Spleen (tissue), 11 donors: ENCODE measurements at regions not wholly inside any gene's neighbourhood (a gene's known extent, or its start where the extent isn't known, plus 50 kb on each side); places are given as distances from the start of the nearest gene placed in this dataset.

Source experiments
- DNase-seq: peaks from one replicate; pipeline ENCODE4 v3.0.0-alpha.2; 2020
- H3K27ac ChIP-seq, 8 donors: fragments of 200-600 bp; sonication (generic) in 7 of 8; 1 replicate in 4 of 8; 2 replicates in 4 of 8; pipeline versions ENCODE4 v1.5.0 to v1.8.0; 2016 to 2021; ENCODE audit warnings: inconsistent platforms in 4 of 8, mild to moderate bottlenecking in 4 of 8, moderate library complexity in 1 of 8
- H3K27me3 ChIP-seq, 7 donors: fragments of 200-600 bp; sonication (generic) in 6 of 7; replicated peaks in 1 of 7; 1 replicate in 4 of 7; 2 replicates in 3 of 7; pipeline versions ENCODE4 v1.5.0 to v1.8.0; 2016 to 2021; ENCODE audit warnings: inconsistent platforms in 3 of 7, mild to moderate bottlenecking in 1 of 7
- H3K36me3 ChIP-seq, 6 donors: fragments of 200-600 bp; sonication (generic) in 5 of 6; 1 replicate in 4 of 6; 2 replicates in 2 of 6; pipeline versions ENCODE4 v1.5.0 to v1.8.0; 2016 to 2021; ENCODE audit warnings: inconsistent platforms in 2 of 6
- H3K4me1 ChIP-seq, 6 donors: fragments of 200-600 bp; sonication (generic) in 5 of 6; 1 replicate in 3 of 6; 2 replicates in 3 of 6; pipeline versions ENCODE4 v1.5.0 to v1.8.0; 2016 to 2021; ENCODE audit warnings: inconsistent platforms in 3 of 6
- H3K4me3 ChIP-seq, 8 donors: fragments of 200-600 bp; sonication (generic) in 7 of 8; 1 replicate in 4 of 8; 2 replicates in 4 of 8; pipeline versions ENCODE4 v1.5.0 to v1.8.0; 2016 to 2021; ENCODE audit warnings: inconsistent platforms in 4 of 8, mild to moderate bottlenecking in 4 of 8, moderate library complexity in 2 of 8
- H3K9me3 ChIP-seq, 8 donors: fragments of 200-600 bp; sonication (generic) in 7 of 8; 1 replicate in 4 of 8; 2 replicates in 4 of 8; pipeline versions ENCODE4 v1.5.0 to v1.8.0; 2016 to 2021; ENCODE audit warnings: inconsistent platforms in 4 of 8
- POLR2A ChIP-seq, 3 donors: fragments of 450-650 bp; IDR thresholded peaks; one replicate each; pipeline ENCODE4 v1.5.1; 2017; ENCODE audit warnings: antibody characterized with exemption in 3 of 3, mild to moderate bottlenecking in 1 of 3
- POLR2AphosphoS5 ChIP-seq, 3 donors: sonication (generic); formaldehyde crosslinking; IDR thresholded peaks; one replicate each; pipeline ENCODE4 v1.5.1; 2017; ENCODE audit warnings: antibody characterized with exemption in 3 of 3
- WGBS, 5 donors: extraction: QIAGEN DNeasy Blood & Tissue Kit in 3 of 5; methylation state at CpG; one replicate each; pipeline versions ENCODE4 v1.1.5 to v1.1.7; 2013 to 2018; 5-methylcytosine and 5-hydroxymethylcytosine counted together
- intact Hi-C: fragments of 100-400 bp; cut with DNase I; formaldehyde crosslinking; loops from one replicate; pipeline ENCODE4 v1.15.0; 2023; ENCODE audit warnings: low total_unique reads
- TF ChIP-seq, protein P1 (sequence below), 11 experiments: fragments of 200-600 bp in 7 of 11; fragments of 450-650 bp in 4 of 11; sonication (generic) in 4 of 11; IDR thresholded peaks in 8 of 11; conservative IDR thresholded peaks in 3 of 11; 1 replicate in 7 of 11; 2 replicates in 4 of 11; pipeline versions ENCODE4 v1.4.0 to v1.8.0; 2016 to 2021; ENCODE audit warnings: antibody characterized with exemption in 11 of 11, inconsistent platforms in 4 of 11, mild to moderate bottlenecking in 1 of 11
- donor health status: healthy with polysubstance abuse.
- donor health status: DM: no; HTN: no; CAD: no; lungs with moderate emphysema.
- donor health status: DM: no; HTN: no; CAD: no.
- donor health status: Bipolar disorder and iron deficiency.
- donor health status: healthy.
- donor health status: DM: no; HTN: no; CAD: no.
- donor health status: DM: yes; HTN: yes; CAD: no.

DNA sequence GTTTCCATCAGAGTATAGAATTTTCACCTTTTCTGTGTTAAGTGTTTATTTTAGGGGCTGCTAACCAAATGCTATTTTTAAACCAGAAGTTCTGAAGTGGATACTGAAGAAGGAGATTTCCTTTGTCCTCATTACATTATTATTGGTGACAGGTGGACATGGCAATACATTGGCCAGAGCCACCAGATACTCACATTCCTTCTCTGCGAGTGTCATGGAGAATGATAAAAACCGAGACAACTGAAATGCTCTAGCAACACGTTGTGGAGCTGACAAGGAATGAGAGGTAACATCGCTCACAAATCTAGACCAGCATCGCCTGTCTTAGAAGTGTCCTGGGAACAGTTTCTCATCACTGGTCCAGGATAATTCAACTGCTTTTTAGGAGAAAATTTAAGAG lies 241.2 kb downstream of the IRS1 start:
- Histone ChIP-seq H3K4me1 (no peaks in the 10 kb centered on the region), H3K27ac (no peak overlapping the region), H3K9me3 (no peaks in the 10 kb centered on the region), H3K27me3 (peaks cover 0 to 6% (median 0%) of the 10 kb centered on the region in 7 donors), H3K4me3 (no peak overlapping the region), H3K36me3 (no peaks in the 10 kb centered on the region)
- TF ChIP-seq POLR2AphosphoS5 (IDR thresholded peaks at IDR 0.05), result no peak
- TF ChIP-seq, protein P1, sequence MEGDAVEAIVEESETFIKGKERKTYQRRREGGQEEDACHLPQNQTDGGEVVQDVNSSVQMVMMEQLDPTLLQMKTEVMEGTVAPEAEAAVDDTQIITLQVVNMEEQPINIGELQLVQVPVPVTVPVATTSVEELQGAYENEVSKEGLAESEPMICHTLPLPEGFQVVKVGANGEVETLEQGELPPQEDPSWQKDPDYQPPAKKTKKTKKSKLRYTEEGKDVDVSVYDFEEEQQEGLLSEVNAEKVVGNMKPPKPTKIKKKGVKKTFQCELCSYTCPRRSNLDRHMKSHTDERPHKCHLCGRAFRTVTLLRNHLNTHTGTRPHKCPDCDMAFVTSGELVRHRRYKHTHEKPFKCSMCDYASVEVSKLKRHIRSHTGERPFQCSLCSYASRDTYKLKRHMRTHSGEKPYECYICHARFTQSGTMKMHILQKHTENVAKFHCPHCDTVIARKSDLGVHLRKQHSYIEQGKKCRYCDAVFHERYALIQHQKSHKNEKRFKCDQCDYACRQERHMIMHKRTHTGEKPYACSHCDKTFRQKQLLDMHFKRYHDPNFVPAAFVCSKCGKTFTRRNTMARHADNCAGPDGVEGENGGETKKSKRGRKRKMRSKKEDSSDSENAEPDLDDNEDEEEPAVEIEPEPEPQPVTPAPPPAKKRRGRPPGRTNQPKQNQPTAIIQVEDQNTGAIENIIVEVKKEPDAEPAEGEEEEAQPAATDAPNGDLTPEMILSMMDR (IDR thresholded peaks at IDR 0.05 in 8 of 11, conservative IDR thresholded peaks at IDR 0.05 in 3 of 11), result no peak
- no peak for DNase-seq
- 69 to 81% (median 76%) methylated on average over 5 of the region's 5 CpGs for WGBS, 5 donors
- intact Hi-C loops, result no loop called here

DNA sequence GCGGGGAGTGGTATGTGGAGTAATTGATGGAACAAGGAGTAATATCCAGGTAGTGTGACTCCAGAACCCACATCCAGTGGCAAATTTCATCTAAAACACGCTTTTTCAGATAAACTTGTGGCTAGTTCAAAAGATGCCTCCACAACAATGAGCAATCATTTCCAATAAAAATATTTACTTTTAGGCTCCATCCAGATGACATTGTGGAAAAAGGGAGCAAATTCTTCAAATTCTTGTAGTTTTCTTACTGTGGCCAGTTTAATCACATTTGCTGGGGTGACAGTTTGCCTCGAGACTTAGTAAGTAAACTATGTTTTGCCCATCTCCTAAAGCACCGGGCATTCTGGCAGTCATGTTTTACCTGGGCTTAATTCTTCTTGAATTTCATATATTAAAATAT lies 243.6 kb downstream of the IRS1 start:
- H3K36me3 ChIP-seq, result no peaks in the 10 kb centered on the region
- H3K4me1 ChIP-seq, result no peaks in the 10 kb centered on the region
- no peak overlapping the region for H3K4me3 ChIP-seq
- no peak overlapping the region for H3K27ac ChIP-seq
- no peak for DNase-seq
- 78 to 90% (median 80%) methylated on average over 4 of the region's 4 CpGs for WGBS, 5 donors
- TF ChIP-seq, protein P1 (IDR thresholded peaks at IDR 0.05 in 8 of 11, conservative IDR thresholded peaks at IDR 0.05 in 3 of 11), result no peak
- TF ChIP-seq POLR2A (IDR thresholded peaks at IDR 0.05) (no peak), POLR2AphosphoS5 (IDR thresholded peaks at IDR 0.05) (no peak)
- H3K9me3 ChIP-seq, result no peaks in the 10 kb centered on the region
- intact Hi-C loops, result no loop called here
- H3K27me3 ChIP-seq, result no peaks in the 10 kb centered on the region

DNA sequence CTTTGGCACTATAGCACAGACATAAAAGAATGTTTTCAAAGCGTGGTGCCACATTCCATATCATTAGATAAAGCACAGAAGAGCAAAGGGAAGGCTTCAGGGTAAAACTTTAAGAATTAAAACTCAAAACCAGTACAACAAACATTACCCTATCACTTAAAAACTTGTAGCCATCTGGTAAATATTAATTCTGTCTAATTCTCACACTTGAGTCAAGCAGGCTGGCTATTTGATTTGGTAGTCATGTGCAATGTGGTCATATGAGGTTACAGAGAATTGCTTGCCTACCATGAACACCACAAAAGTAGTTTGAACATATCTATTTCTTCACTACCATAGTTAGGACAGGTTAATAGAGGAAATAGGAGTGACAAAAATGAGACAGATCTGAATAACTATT lies 244.9 kb downstream of the IRS1 start:
- Histone ChIP-seq H3K4me3 (no peak overlapping the region), H3K27ac (no peak overlapping the region)
- WGBS, 5 donors, result 69 to 91% (median 77%) methylated on average over 1 of the region's 1 CpG

DNA sequence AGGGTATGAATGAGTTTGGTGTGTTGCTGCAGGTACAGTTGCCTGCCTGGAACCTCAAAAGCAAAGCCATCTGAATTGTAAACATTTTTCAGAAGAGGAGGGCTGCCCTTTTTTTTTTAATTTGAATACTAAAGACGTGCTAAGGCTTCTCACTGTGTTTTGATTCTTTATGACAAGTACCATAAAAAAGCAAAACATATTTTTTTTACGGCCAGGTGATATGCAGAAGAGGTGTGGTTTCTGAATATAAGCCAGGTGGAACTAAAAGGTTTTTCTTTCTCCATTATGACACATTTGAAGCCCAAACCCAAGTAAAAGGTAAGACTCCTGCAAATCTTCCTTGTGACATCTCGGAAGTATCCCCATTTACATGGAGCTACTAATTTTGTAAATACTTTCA lies 246.3 kb downstream of the IRS1 start:
- Histone ChIP-seq H3K27me3 (no peaks in the 10 kb centered on the region), H3K9me3 (no peaks in the 10 kb centered on the region), H3K27ac (no peak overlapping the region), H3K36me3 (no peaks in the 10 kb centered on the region), H3K4me1 (no peaks in the 10 kb centered on the region), H3K4me3 (no peak overlapping the region)
- no peak for DNase-seq
- 66 to 81% (median 80%) methylated on average over 3 of the region's 3 CpGs for whole genome bisulfite sequencing, 5 donors
- intact Hi-C loops, result no loop called here
- TF ChIP-seq, protein P1 (IDR thresholded peaks at IDR 0.05 in 8 of 11, conservative IDR thresholded peaks at IDR 0.05 in 3 of 11), result no peak

More for the DNA sequence above, 244.9 kb downstream of the IRS1 start:
- no peak for TF ChIP-seq POLR2AphosphoS5 (IDR thresholded peaks at IDR 0.05)
- TF ChIP-seq, protein P1 (IDR thresholded peaks at IDR 0.05 in 8 of 11, conservative IDR thresholded peaks at IDR 0.05 in 3 of 11), result no peak
- TF ChIP-seq POLR2A (IDR thresholded peaks at IDR 0.05), result no peak
- H3K27me3 ChIP-seq, result no peaks in the 10 kb centered on the region
- no peaks in the 10 kb centered on the region for H3K4me1 ChIP-seq
- H3K9me3 ChIP-seq, result no peaks in the 10 kb centered on the region
- H3K36me3 ChIP-seq, result no peaks in the 10 kb centered on the region
- no peak for DNase-seq
- intact Hi-C loops, result no loop called here
